ENCODE measurements at regions not wholly inside any gene's neighbourhood (a gene's known extent, or its start where the extent isn't known, plus 50 kb on each side); places are given as distances from the start of the nearest gene placed in this dataset.

DNA sequence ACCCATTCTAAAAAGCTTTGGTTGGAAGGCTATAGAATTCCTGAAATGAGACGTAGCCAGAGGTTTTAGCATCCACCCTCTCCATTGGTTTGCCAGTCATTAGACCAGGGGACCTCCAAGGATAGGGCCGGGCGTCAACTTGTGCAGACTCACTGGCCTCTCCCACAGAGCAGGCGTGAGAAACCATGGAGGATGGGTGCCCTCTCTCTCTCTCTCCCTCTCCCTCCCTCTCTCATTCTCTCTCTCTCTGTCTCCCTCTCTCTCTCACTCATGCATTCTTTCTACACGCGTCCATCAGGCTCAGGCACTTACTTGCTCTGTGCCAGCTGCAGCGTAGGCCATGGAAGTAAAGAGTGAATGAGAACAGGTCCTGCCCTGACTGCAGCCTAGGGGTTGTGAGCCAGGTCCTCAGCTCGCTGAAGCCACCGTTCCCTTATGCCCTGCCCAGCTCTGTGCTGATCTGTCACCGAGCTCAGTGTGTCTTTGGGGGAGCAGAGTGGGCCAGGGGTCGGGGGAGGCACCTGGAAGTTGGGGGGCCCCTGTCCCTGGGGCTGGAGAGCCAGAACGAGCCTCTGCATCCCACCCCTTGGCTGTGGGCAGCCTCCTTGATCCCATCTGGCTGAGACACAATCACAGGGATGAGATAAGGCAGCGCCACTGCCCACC lies 304.4 kb upstream of the HS6ST1 start:
- TF ChIP-seq, protein P1, sequence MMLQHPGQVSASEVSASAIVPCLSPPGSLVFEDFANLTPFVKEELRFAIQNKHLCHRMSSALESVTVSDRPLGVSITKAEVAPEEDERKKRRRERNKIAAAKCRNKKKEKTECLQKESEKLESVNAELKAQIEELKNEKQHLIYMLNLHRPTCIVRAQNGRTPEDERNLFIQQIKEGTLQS (IDR thresholded peaks at IDR 0.05): no peak
- TF ChIP-seq, protein P1 (CRISPR knock-in tag; conservative IDR thresholded peaks at IDR 0.05): no peak
- TF ChIP-seq ESRRB (CRISPR knock-in tag; IDR thresholded peaks at IDR 0.05; ENCODE audit: borderline replicate concordance): no peak
- ChIA-PET CTCF (ENCODE audit: low intra/inter-chr PET ratio) (no interaction called here), POLR2A (no interaction called here)
- WGBS (ENCODE audit: insufficient coverage, low coverage, missing lambda C conversion rate): 10% methylated on average over 10 of the region's 13 CpGs
- intact Hi-C loops (cut with micrococcal nuclease): no loop called here
- no peaks in the 10 kb centered on the region for H3K9me1 ChIP-seq (ENCODE audit: control insufficient read depth, insufficient read depth, low read length)
- H4K20me1 ChIP-seq (replicated peaks; ENCODE audit: control insufficient read depth, insufficient read depth, low read length): no peaks in the 10 kb centered on the region; the same call in none of the 2 replicates
- H3K4me3 ChIP-seq: no peak overlapping the region
- no peak for DNase-seq (ENCODE audit: extremely low read depth in 1 of 4, low spot score in 3 of 4)
- no peak overlapping the region for H3K27ac ChIP-seq (ENCODE audit: extremely low read depth, low read depth, low read length)
- no peak overlapping the region for H2AFZ ChIP-seq (ENCODE audit: low read depth, low read length)
- BruUV-seq (replicated peaks): no TSS peak
- no peak; the same call in 2 of the 3 replicates for ATAC-seq
- no peaks in the 10 kb centered on the region for H3K36me3 ChIP-seq (ENCODE audit: control insufficient read depth, insufficient read depth, low read length)
- peaks cover 7 to 37% of the 10 kb centered on the region in 2 experiments; a peak in 4 of 5 replicates for H3K27me3 ChIP-seq (ENCODE audit: control insufficient read depth in 2 of 2, insufficient read depth in 2 of 2, low read length in 2 of 2)
- no peaks in the 10 kb centered on the region for H3K4me1 ChIP-seq (replicated peaks in 1 of 2; ENCODE audit: control insufficient read depth in 2 of 2, insufficient read depth in 2 of 2, low read length in 2 of 2)
- no peak overlapping the region for H3K9ac ChIP-seq (ENCODE audit: insufficient read depth in 1 of 2, low read depth in 2 of 2, low read length in 2 of 2)
- in situ Hi-C loops (cut with MboI): no loop called here
- H3K79me2 ChIP-seq (ENCODE audit: control insufficient read depth, insufficient read depth, low read length): no peaks in the 10 kb centered on the region
- H3K4me2 ChIP-seq (ENCODE audit: insufficient read depth, low read length): no peak overlapping the region
- no peaks in the 10 kb centered on the region for H3K9me3 ChIP-seq (replicated peaks; ENCODE audit: control insufficient read depth, insufficient read depth, low read depth, low read length)
- no peak for FAIRE-seq
